Endothelial cell of hepatic sinusoid (primary cell): ENCODE measurements at regions not wholly inside any gene's neighbourhood (a gene's known extent, or its start where the extent isn't known, plus 50 kb on each side); places are given as distances from the start of the nearest gene placed in this dataset.
"Not testable (repeated sequence)": the region's sequence is repeated elsewhere in the genome, so short reads cannot be mapped to it uniquely, and the experiment has no call there.

Experiments used
- in situ Hi-C: cut with HindIII; loops from 2 replicates; pipeline ENCODE4 v1.10.0; 2017; ENCODE audit warnings: low sequenced_read_pairs

DNA sequence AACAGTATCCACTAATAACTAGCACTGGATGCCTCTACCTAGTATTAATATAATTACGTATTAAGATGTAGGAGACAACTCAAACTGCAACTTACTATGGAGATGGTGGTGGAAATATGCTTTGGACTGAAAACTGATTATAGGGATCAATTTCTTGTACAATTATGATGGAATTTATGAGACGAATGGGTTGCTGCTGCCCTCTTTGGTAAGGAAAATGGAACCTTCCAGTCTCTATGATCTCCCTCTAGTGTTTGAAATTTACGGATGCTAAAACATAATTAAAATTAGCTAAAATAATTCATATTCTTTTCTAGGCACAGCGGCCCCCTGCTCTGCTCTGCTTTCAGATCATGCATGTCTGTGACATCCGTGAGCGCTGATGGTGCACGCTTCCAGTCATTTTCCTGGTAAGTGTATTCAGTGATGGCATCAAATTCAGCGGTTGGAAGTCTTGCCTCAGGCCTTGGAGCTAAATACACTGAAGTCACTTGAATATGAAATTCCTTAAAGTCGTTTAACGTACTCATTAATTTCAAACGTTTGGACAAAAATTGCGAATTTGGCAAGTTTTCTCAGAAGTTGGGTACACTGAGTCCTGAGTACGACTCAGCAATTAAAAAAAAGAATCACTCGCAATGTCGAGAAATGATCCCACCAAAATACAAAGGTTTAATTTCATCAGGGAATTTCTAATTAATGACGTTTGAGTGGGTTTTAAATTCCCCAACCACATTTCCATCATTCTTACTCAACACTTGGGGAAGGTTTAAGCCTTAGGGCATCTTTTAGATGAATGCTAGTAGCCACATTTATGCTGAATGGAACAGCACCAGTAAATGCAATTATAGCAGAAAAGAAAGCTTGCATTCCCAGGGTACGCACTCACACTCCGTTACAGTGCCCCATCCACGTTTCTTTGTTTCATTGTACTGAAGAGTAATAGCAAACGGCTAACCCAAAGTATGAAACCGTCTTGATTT lies 132.6 kb downstream of the NR2F2 start:
- in situ Hi-C loops, result no loop called here

DNA sequence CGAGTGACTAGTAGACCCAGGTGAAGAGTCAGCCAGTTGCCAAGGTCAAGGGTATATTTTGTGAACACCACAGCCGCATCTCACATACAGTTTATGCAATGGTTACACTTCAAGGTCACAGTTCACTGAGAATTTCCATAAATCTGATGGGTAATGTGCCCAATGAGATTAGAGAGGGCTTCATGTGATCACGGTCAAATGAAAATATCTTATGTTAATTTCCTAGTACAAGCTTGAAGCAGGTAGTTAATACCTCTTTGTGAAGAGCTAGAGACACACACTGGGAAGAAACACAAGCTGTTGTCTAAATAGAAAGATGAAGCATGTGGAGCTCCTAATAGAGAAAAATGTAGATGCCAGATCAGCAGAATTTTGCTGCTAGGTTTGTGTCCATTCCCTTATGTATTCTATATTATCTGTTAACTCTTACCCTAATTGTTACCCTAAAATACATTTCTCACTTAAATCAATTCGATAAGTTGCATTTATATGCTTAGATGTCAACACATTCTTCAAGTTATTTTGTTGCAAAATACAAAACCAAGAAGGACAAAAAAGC lies 136.0 kb downstream of the NR2F2 start:
- in situ Hi-C loops, result no loop called here

DNA sequence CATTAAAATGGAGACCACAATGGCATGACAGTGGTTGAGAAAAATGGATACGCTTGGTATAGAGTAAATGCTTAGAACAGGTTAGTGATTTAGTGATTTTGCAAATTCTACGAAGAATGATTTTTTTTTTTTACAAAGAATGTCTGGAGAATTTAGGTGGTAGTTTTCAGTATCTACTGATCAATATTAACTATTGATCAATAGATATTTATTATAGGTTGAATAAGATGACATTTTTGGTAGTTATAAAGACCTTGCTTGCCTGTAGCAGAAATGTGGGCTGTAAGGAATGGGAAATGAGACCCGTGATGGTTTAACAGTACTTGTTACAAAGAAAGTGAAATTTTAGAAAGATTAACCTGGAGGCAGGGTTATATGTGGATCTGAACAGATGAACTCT lies 137.5 kb downstream of the NR2F2 start:
- in situ Hi-C loops, result no loop called here

DNA sequence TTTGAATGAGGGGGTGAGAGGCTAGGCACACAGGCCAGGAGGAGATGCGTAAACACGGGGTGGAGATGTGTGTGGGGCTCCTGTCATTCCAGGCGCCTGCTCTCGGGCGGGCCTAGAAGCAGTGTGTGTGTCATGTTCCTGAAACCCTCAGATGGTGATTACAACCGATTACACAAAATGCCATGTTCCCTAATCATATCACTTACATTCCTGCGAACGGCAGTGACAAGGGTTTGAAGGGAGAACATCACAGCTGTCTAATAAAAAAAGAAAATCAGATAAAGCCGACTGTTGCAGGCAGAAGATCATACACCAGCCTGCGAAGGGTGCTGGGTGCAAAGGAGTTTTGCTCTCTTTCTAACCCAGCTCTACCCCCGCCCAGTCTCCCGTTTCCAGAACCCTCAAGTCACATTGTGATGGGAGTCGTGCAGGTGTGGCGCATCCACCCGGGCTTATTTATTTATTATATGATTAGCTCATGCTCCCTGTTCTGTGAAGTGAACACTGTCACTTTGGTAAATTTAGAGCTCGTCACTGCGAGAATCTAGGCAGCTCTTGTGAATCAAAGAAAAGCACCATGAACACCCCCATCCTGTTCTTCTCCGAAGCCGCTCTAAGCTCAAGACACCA lies 140.3 kb downstream of the NR2F2 start:
- in situ Hi-C loops, result no loop called here

DNA sequence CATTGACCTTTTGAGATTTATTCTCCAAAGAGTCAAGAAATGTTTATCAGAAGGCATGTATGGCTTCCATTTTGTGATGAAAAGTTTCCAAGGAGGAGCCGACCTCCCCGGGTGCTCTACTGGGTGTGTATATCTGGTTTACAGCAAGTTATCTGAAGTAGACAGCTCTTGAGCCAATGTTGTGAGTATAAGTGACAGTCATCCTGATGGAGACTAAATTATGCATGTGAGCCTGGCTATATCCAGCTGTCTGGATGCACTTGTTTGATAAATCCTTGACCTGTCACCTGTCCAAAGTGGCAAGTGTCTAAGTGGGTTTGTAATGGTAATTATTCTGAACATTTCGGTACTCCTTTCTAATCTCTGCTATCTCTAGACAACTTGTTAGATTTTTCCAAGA lies 142.2 kb downstream of the NR2F2 start:
- in situ Hi-C loops, result no loop called here

DNA sequence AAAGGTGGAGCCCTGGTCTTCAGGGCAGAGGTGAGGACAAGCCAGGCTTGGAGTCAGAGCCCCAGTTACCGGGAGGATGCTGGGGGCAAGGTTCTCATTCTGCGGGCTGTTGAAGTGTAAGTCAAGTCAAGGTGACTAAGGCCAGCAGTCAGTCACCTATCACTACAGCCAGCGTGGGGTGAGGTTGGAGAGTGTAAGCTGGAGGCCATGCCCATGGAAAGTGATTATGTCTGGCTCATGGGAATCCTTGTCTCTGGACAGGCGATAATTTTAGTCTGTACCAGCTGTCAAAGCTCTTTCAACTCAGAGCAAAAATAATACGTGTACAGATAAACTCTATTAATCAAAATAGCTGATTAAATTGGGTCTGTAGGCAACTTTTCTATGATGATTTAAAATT lies 143.1 kb downstream of the NR2F2 start:
- in situ Hi-C loops, result no loop called here

DNA sequence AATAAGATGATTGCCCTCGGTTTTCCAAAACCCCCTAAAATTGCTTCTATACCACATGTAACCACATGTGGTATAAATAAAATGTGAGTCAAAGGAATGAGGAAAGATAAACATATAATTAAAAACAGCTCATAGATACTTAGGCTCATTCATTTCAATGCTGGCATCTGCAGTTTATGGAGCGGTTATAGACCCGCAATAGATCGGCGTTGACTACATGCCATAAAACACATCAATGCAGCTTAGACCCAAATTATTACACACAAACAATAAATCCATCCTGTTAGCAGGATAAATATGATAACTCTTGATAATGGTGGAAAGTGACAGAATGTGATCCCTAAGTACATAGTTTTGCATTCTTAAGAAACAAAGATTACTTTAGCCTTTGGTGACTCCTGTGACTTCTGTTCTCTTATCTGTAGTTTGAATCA lies 143.7 kb downstream of the NR2F2 start:
- in situ Hi-C loops, result no loop called here

DNA sequence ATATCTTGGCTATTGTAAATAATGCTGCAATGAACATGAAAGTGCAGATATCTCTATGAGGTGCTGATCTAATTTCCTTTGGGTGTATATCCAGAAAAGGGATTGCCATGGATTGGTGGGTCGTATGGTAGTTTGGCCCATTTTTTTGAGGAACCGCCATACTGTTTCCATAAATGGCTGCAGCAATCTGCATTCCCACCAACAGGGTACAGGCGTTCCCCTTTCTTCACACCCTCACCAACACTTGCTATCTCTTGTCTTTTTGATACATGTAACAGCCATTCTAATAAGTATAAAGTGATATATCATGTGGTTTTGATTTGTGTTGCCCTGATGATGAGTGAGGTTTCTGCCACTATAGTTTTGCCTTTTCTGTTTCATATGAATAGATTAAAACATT lies 146.7 kb downstream of the NR2F2 start:
- in situ Hi-C loops, result no loop called here

DNA sequence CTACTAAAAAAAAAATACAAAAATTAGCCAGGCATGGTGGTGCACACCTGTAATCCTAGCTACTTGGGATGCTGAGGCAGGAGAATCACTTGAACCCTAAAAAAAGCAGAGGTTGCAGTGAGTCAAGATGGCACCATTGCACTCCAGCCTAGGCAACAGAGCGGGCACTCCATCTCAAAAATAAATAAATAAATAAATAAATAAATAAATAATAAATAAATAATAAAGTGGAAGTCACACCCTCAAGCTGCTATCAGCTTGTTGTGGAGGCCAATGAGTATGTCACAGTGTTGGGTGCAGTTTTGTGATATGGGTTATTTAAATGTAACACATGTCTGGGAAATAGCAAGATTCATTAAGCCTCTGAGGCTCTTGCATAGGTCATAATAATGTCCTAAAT lies 153.9 kb downstream of the NR2F2 start:
- in situ Hi-C loops, result not testable (repeated sequence)

DNA sequence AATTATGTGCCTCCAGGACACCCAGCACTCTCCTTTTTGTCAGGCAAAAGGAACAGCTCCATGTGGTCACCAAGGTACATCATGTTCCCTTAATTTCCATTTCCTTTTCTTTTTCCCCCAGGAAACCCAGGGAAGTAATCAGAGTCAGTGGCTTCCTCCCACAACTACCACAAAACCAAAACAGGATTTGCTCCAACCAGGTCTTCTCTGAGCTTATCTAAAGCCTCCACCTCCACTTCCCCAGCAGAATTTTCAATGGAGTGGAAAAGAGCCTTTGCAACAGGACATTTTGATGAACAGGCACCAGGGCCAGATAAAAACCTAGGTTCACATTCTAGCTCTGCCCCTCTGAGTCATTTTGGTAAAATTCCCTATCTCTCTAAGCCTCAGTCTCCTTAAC lies 154.3 kb downstream of the NR2F2 start:
- in situ Hi-C loops, result no loop called here

DNA sequence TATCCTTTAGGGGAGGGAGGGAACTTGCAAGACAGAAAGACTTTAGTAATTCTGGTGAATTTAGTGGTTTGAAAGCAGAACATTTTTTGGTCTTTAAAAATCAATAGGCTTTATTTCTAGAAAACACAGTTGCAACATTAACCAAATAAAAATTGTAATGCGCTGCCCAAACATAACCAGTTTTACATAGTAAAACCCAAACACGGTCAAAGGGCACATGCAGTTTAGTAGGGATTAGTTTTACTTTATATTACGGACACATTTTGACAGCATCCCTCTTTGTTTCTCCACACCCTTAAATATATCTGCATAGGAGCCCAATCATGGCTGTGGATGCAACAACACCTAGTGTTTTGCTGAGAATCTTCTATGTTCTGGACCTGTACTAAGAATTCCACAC lies 156.7 kb downstream of the NR2F2 start:
- in situ Hi-C loops, result no loop called here

DNA sequence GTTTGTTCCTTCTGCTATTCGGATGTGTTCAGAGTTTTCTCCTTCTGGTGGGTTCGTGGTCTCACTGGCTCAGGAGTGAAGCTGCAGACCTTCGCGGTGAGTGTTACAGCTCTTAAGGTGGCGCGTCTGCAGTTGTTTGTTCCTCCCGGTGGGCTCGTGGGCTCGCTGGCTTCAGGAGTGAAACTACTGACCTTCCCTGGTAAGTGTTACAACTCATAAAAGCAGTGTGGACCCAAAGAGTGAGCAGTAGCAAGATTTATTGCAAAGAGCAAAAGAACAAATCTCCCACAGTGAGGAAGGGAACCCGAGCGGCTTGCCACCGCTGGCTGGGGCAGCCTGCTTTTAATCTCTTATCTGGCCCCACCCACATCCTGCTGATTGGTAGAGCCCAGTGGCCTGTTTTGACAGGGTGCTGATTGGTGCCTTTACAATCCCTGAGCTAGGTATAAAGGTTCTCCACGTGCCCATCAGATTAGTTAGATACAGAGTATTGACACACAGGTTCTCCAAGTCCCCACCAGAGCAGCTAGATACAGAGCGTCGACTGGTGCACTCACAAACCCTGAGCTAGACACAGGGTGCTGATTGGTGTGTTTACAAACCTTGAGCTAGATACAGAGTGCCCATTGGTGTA lies 160.7 kb downstream of the NR2F2 start:
- in situ Hi-C loops, result not testable (repeated sequence)

DNA sequence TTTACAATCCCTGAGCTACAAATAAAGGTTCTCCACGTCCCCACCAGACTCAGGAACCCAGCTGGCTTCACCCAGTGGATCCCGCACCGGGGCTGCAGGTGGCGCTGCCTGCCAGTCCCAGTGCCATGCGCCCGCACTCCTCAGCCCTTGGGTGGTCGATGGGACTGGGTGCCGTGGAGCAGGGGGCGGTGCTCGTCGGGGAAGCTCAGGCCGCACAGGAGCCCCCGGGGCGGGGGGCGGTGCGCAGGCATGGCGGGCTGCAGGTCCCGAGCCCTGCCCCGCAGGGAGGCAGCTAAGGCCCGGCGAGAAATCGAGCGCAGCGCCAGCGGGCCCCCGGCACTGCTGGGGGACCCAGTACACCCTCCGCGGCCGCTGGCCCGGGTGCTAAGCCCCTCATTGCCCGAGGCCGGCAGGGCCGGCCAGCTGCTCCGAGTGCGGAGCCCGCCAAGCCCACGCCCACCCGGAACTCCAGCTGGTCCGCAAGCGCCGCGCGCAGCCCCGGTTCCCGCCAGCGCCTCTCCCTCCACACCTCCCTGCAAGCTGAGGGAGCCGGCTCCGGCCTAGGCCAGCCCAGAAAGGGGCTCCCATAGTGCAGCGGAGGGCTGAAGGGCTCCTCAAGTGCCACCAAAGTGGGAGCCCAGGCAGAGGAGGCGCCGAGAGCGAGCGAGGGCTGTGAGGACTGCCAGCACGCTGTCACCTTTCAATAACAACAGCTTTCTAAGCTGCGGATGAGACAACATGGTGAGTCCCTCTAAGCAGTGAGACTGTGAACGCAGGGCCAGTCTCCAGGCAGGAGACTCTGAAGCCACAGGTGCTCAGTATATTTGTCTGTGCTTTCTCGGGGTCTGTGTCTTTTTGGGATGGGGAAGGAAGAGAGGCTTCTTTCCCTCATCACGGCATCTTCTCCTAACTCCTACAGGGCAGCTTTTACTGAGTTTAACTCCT lies 161.5 kb downstream of the NR2F2 start:
- in situ Hi-C loops, result not testable (repeated sequence)

DNA sequence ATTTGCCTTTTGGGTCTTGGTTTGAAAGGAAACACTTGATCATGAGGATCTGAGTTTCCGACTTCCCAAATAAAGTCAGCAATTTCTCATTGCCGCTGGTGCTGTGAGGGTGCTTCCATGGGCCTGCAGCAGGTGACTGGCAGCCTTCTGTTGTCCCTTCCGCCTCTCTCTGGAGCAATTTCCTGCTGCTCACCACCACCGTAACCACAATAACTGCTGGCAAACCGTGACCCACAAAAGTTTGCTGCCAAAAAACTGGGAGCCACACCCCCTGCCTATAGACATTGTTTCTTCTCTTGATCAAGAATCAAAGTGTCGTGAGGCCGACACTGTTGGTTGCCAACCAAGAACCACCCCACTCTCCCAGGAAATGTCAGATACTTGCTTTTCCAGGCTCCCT lies 164.0 kb downstream of the NR2F2 start:
- in situ Hi-C loops, result no loop called here

DNA sequence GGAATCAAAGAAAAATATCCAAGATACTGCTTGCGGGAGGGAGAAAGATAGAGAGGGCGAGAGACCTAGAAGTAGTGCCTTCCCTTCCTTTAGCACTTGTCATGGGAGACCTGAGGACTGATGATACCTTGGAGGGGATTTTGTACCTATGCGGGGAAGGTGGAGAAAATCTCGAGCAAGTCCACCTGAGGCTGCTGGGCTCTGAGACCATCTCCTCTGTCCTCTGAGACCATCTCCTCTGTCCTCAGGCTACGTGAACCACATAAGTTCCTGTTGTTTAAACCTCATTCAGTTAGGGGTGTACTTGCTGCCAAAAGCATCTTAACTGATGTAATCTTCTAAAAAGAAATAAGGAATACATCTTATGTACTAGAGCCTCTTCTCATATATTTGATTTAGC lies 164.9 kb downstream of the NR2F2 start:
- in situ Hi-C loops, result no loop called here

DNA sequence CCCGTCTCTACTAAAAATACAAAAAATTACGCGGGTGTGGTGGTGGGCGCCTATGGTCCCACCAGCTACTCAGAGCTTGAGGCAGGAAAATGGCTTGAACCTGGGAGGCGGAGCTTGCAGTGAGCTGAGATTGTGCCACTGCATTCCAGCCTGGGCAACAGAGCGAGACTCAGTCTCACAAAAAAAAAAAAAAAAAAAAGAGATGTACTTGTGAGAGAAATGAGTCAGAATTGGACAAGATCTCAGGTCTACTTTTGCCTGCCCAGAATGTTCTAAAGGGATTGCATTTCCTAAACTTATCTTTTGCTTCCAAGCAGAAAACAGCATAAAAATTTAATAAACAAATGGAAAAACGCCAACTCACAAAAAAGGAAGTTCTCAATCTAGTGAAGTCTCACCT lies 167.5 kb downstream of the NR2F2 start:
- in situ Hi-C loops, result no loop called here

DNA sequence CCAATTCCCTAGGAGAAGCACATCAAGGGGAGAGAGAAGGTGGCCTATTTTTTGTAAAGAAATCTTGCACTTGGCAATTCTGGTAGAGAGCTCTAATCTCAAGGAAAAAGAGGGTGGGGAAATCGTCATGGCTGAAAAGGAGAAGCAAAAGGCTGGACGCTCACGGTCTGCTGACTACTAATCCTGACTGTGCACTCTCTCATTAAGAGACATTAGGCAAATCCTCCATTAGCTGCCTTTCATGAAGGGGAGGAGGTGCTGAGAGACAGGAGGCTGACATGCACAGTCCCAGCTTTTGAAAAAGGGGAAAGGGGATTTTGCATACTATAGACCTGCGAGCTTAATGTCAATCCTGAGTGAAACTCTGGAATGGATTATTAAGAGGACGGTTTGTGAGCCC lies 170.0 kb downstream of the NR2F2 start:
- in situ Hi-C loops, result no loop called here

DNA sequence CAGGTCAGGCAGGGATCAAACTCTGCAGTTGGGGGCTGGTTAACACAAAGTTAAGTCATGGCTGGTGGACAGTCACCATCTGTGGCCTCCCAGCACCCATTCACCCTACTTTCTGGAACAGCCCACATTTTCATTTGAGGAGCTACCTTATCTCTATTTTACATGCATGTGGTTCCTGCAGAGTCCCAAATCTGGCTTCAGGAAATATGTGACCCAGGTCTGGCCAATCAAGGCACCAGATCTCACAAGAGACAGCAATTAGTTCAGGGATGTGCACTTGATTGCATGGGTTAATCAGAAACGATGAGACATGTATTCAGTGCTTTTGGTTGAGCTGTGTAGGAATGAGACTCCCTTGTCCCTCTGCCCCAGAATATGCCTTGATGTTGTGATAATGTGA lies 170.9 kb downstream of the NR2F2 start:
- in situ Hi-C loops, result no loop called here

DNA sequence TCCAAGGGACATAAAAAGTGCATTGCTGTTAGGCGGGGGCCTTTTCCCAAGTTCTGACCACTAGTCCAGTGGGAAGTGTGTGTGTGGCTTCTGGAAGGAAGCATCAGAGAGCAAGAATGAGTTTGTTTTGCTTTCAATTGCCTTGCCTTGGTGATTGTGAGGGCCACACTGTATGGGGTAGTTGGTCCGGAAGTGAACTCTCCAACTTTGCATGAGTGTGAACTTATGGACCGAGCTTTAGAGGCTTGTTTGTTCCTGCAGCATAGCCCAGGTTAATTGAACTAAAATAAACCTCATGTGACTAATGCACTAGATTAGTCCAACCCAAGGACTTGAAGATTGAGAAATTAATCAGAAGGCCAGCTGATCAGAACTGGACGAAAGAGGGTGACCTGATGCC lies 171.7 kb downstream of the NR2F2 start:
- in situ Hi-C loops, result no loop called here

DNA sequence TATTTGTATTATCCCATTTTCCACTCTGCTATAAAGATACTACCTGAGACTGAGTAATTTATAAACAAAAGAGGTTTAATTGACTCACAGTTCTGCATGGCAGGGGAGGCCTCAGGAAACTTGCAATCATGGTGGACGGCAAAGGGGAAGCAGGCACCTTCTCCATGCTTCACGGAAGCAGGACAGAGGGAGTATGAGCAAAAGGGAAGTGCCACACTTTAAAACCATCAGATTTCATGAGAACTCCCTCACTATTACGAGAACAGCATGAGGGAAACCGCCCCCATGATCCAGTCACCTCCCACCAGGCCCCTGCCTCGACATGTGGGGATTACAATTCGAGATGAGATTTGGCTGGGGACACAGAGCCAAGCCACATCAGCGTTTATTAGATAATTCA lies 172.8 kb downstream of the NR2F2 start:
- in situ Hi-C loops, result no loop called here
